OCI-LY7 (cell line): ENCODE measurements at regions not wholly inside any gene's neighbourhood (a gene's known extent, or its start where the extent isn't known, plus 50 kb on each side); places are given as distances from the start of the nearest gene placed in this dataset.

ENCODE experiments used
- BruUV-seq: library from RNA; stranded (reverse); fragments of 400-500 nt; replicated peaks from 2 replicates; lab custom pipeline; 2021; lab: Mats Ljungman, UMichigan
- CTCF ChIA-PET: fragments of 300-600 bp; sonication (Branson Sonifier 250); formaldehyde crosslinking; loops from one replicate; lab custom pipeline; 2022; ENCODE audit warnings: antibody characterized with exemption; ENCODE audit not compliant: unreplicated experiment; lab: Charles Lee
- POLR2A ChIA-PET: fragments of 300-600 bp; sonication (Branson Sonifier 250); formaldehyde crosslinking; loops from one replicate; lab custom pipeline; 2022; ENCODE audit warnings: antibody characterized with exemption; lab: Charles Lee
- DNase-seq: peaks from one replicate; pipeline ENCODE4 v3.0.0-alpha.2; 2015; ENCODE audit warnings: low spot score
- H2AFZ ChIP-seq: fragments of 200-600 bp; sonication (generic), shearing (Covaris generic); 2 replicates; pipeline ENCODE4 v1.6.1; 2014; ENCODE audit warnings: mild to moderate bottlenecking, antibody characterized with exemption, low read length, moderate library complexity
- H3K27ac ChIP-seq: fragments of 200-600 bp; sonication (generic); 2 replicates; pipeline ENCODE4 v1.5.1; 2014; ENCODE audit warnings: mixed run types, low read depth, mild to moderate bottlenecking, moderate library complexity, low read length, inconsistent platforms; ENCODE audit not compliant: poor library complexity, severe bottlenecking
- H3K36me3 ChIP-seq: fragments of 200-600 bp; sonication (generic); 2 replicates; pipeline ENCODE4 v1.6.1; 2014; ENCODE audit warnings: mild to moderate bottlenecking, antibody characterized with exemption, low read length, moderate library complexity, mixed read lengths; ENCODE audit not compliant: insufficient read depth
- H3K4me1 ChIP-seq: fragments of 200-600 bp; sonication (generic); 2 replicates; pipeline ENCODE4 v1.5.1; 2014; ENCODE audit warnings: mild to moderate bottlenecking, low read length; ENCODE audit not compliant: insufficient read depth, poor library complexity, severe bottlenecking
- H3K4me2 ChIP-seq: fragments of 200-600 bp; sonication (generic); 2 replicates; pipeline ENCODE4 v1.6.1; 2014; ENCODE audit warnings: mild to moderate bottlenecking, low read length
- H3K4me3 ChIP-seq: fragments of 200-600 bp; sonication (generic); 2 replicates; pipeline ENCODE4 v1.5.1; 2014; ENCODE audit warnings: mild to moderate bottlenecking, low read depth, low read length; ENCODE audit not compliant: poor library complexity, severe bottlenecking
- H3K79me2 ChIP-seq: fragments of 200-600 bp; sonication (generic); 2 replicates; pipeline ENCODE4 v1.6.1; 2016; ENCODE audit warnings: low read depth, mild to moderate bottlenecking, low read length, moderate library complexity, mixed read lengths; ENCODE audit not compliant: insufficient read depth
- H3K9me2 ChIP-seq: fragments of 200-600 bp; sonication (generic); 2 replicates; pipeline ENCODE4 v1.6.1; 2016; ENCODE audit warnings: mild to moderate bottlenecking, low read length, mixed read lengths; ENCODE audit not compliant: insufficient read depth
- H3K9me3 ChIP-seq: fragments of 200-600 bp; sonication (generic); 2 replicates; pipeline ENCODE4 v1.6.1; 2014; ENCODE audit warnings: mild to moderate bottlenecking, mixed run types, low read length, mixed read lengths
- H4K20me1 ChIP-seq: fragments of 200-600 bp; sonication (generic); 2 replicates; pipeline ENCODE4 v1.6.1; 2014; ENCODE audit warnings: mild to moderate bottlenecking, antibody characterized with exemption, low read length, moderate library complexity, mixed read lengths; ENCODE audit not compliant: insufficient read depth
- CTCF ChIP-seq: fragments of 200-600 bp; sonication (generic); conservative IDR thresholded peaks from 2 replicates; pipeline ENCODE4 v1.5.1; 2014; ENCODE audit warnings: mild to moderate bottlenecking, antibody characterized with exemption, low read length, moderate library complexity, mixed read lengths
- EZH2phosphoT487 ChIP-seq: fragments of 200-600 bp; sonication (generic); IDR thresholded peaks from 2 replicates; pipeline ENCODE4 v1.6.1; 2018; ENCODE audit warnings: low read depth, borderline replicate concordance, mild to moderate bottlenecking, mixed run types, antibody characterized with exemption, low read length, moderate library complexity, mixed read lengths
- intact Hi-C: fragments of 100-400 bp; cut with micrococcal nuclease; formaldehyde crosslinking; loops from one replicate; pipeline ENCODE4 v1.10.0; 2022; ENCODE audit not compliant: unreplicated experiment

GRCh38 chr1:47688461-47689296 is 250.8 kb downstream of the FOXD2 start:
- Histone ChIP-seq H2AFZ (no peak overlapping the region), H3K4me2 (no peak overlapping the region), H3K9me2 (no peaks in the 10 kb centered on the region), H3K9me3 (no peaks in the 10 kb centered on the region), H3K4me3 (no peak overlapping the region), H4K20me1 (no peaks in the 10 kb centered on the region), H3K4me1 (no peaks in the 10 kb centered on the region), H3K27ac (no peak overlapping the region), H3K36me3 (no peaks in the 10 kb centered on the region), H3K79me2 (no peaks in the 10 kb centered on the region)
- DNase-seq: no peak
- ChIA-PET POLR2A (no interaction called here), CTCF (no interaction called here)
- intact Hi-C loops: no loop called here
- BruUV-seq: no TSS peak
- no peak for TF ChIP-seq EZH2phosphoT487
- TF ChIP-seq CTCF: no peak

GRCh38 chr1:47689894-47690293 is 252.1 kb downstream of the FOXD2 start:
- H3K4me2 ChIP-seq: no peak overlapping the region
- H3K4me1 ChIP-seq: no peaks in the 10 kb centered on the region
- ChIA-PET CTCF (no interaction called here), POLR2A (no interaction called here)
- intact Hi-C loops: no loop called here
- H3K4me3 ChIP-seq: no peak overlapping the region
- TF ChIP-seq EZH2phosphoT487 (no peak), CTCF (no peak)
- BruUV-seq: no TSS peak
- no peaks in the 10 kb centered on the region for H3K36me3 ChIP-seq
- H4K20me1 ChIP-seq: no peaks in the 10 kb centered on the region
- no peaks in the 10 kb centered on the region for H3K9me2 ChIP-seq
- no peak overlapping the region for H2AFZ ChIP-seq
- DNase-seq: no peak
- no peaks in the 10 kb centered on the region for H3K9me3 ChIP-seq
- H3K79me2 ChIP-seq: no peaks in the 10 kb centered on the region
- no peak overlapping the region for H3K27ac ChIP-seq
